GM18951 (cell line): ENCODE measurements at regions not wholly inside any gene's neighbourhood (a gene's known extent, or its start where the extent isn't known, plus 50 kb on each side); places are given as distances from the start of the nearest gene placed in this dataset.

Experiments
- POLR2A ChIP-seq: IDR thresholded peaks from 4 replicates; pipeline ENCODE4 v1.6.1; 2011; ENCODE audit warnings: mild to moderate bottlenecking; ENCODE audit not compliant: insufficient read length, insufficient read depth; ENCODE audit errors: extremely low read depth
- in situ Hi-C: fragments of 300-500 bp; cut with MboI; formaldehyde crosslinking; loops from one replicate; pipeline ENCODE4 v1.12.0; 2022; ENCODE audit warnings: low sequenced_read_pairs, mixed read lengths, inconsistent platforms; ENCODE audit not compliant: unreplicated experiment

GRCh38 chr9:18154661-18155060 lies 319.3 kb upstream of the ADAMTSL1 start:
- in situ Hi-C loops: no loop called here
- no peak for TF ChIP-seq POLR2A

- in situ Hi-C loops: no loop called here
Observed at GRCh38 chr9:18159254-18159653, 314.7 kb upstream of the ADAMTSL1 start.

GRCh38 chr9:18163146-18163545 lies 310.8 kb upstream of the ADAMTSL1 start:
- in situ Hi-C loops: no loop called here
- no peak for TF ChIP-seq POLR2A

More at GRCh38 chr9:18159254-18159653, 314.7 kb upstream of the ADAMTSL1 start:
- TF ChIP-seq POLR2A: no peak

- TF ChIP-seq POLR2A: no peak
- in situ Hi-C loops: no loop called here
Observed at GRCh38 chr9:18167733-18168132, 306.2 kb upstream of the ADAMTSL1 start.

- TF ChIP-seq POLR2A: no peak
- in situ Hi-C loops: no loop called here
Observed at GRCh38 chr9:18173923-18174322, 300.0 kb upstream of the ADAMTSL1 start.

GRCh38 chr9:18182636-18183035 lies 291.3 kb upstream of the ADAMTSL1 start:
- in situ Hi-C loops: no loop called here
- no peak for TF ChIP-seq POLR2A

- in situ Hi-C loops: no loop called here
- TF ChIP-seq POLR2A: no peak
Observed at GRCh38 chr9:18183974-18184373, 290.0 kb upstream of the ADAMTSL1 start.

- no peak for TF ChIP-seq POLR2A
- in situ Hi-C loops: no loop called here
Observed at GRCh38 chr9:18184401-18184800, 289.6 kb upstream of the ADAMTSL1 start.

GRCh38 chr9:18185196-18185595 lies 288.8 kb upstream of the ADAMTSL1 start:
- no peak for TF ChIP-seq POLR2A
- in situ Hi-C loops: no loop called here

- no peak for TF ChIP-seq POLR2A
- in situ Hi-C loops: no loop called here
Observed at GRCh38 chr9:18188971-18189370, 285.0 kb upstream of the ADAMTSL1 start.

- in situ Hi-C loops: no loop called here
- no peak for TF ChIP-seq POLR2A
Observed at GRCh38 chr9:18189871-18190670, 283.9 kb upstream of the ADAMTSL1 start.

GRCh38 chr9:18190671-18191374 lies 283.1 kb upstream of the ADAMTSL1 start:
- no peak for TF ChIP-seq POLR2A
- in situ Hi-C loops: no loop called here

- no peak for TF ChIP-seq POLR2A
- in situ Hi-C loops: no loop called here
Observed at GRCh38 chr9:18194316-18194715, 279.6 kb upstream of the ADAMTSL1 start.

- in situ Hi-C loops: no loop called here
- no peak for TF ChIP-seq POLR2A
Observed at GRCh38 chr9:18195223-18195622, 278.7 kb upstream of the ADAMTSL1 start.
